CD4-positive, alpha-beta T cell treated with Interferon gamma for 1 hour (primary cell): ENCODE measurements at regions not wholly inside any gene's neighbourhood (a gene's known extent, or its start where the extent isn't known, plus 50 kb on each side); places are given as distances from the start of the nearest gene placed in this dataset.
"Not testable (repeated sequence)": the region's sequence is repeated elsewhere in the genome, so short reads cannot be mapped to it uniquely, and the experiment has no call there.

Source experiments
- DNase-seq: peaks from one replicate; pipeline ENCODE4 v3.0.0-alpha.2; 2020

GRCh38 chr11:29481738-29482137 is 535.1 kb downstream of the KCNA4 start:
- DNase-seq, result no peak

GRCh38 chr11:29480981-29481380 is 535.8 kb downstream of the KCNA4 start:
- no peak for DNase-seq

GRCh38 chr11:29458252-29458651 is 558.6 kb downstream of the KCNA4 start:
- DNase-seq, result no peak

GRCh38 chr11:29452146-29452545 is 564.7 kb downstream of the KCNA4 start:
- DNase-seq, result no peak

GRCh38 chr11:29449281-29450074 is 567.4 kb downstream of the KCNA4 start:
- no peak for DNase-seq

GRCh38 chr11:29448246-29448877 is 568.5 kb downstream of the KCNA4 start:
- no peak for DNase-seq

GRCh38 chr11:29447821-29448220 is 569.0 kb downstream of the KCNA4 start:
- no peak for DNase-seq

GRCh38 chr11:29446132-29446531 is 570.7 kb downstream of the KCNA4 start:
- no peak for DNase-seq

GRCh38 chr11:29445191-29445590 is 571.6 kb downstream of the KCNA4 start:
- not testable (repeated sequence) for DNase-seq

- no peak for DNase-seq
Measured at GRCh38 chr11:29438815-29439214, 578.0 kb downstream of the KCNA4 start.

- no peak for DNase-seq
Measured at GRCh38 chr11:29435421-29435820, 581.4 kb downstream of the KCNA4 start.

GRCh38 chr11:29432719-29433325 is 584.0 kb downstream of the KCNA4 start:
- no peak for DNase-seq

- no peak for DNase-seq
Measured at GRCh38 chr11:29405305-29405704, 611.5 kb downstream of the KCNA4 start.

GRCh38 chr11:29395555-29396072 is 621.2 kb downstream of the KCNA4 start:
- no peak for DNase-seq

- no peak for DNase-seq
Measured at GRCh38 chr11:29389793-29390192, 627.0 kb downstream of the KCNA4 start.

- DNase-seq, result no peak
Measured at GRCh38 chr11:29373725-29374124, 643.1 kb downstream of the KCNA4 start.

GRCh38 chr11:29368126-29368525 is 648.7 kb downstream of the KCNA4 start:
- DNase-seq, result no peak

- DNase-seq, result no peak
Measured at GRCh38 chr11:29364006-29364405, 652.8 kb downstream of the KCNA4 start.

- no peak for DNase-seq
Measured at GRCh38 chr11:29361369-29361768, 655.5 kb downstream of the KCNA4 start.

- DNase-seq, result no peak
Measured at GRCh38 chr11:29353833-29354232, 663.0 kb downstream of the KCNA4 start.

- no peak for DNase-seq
Measured at GRCh38 chr11:29352273-29352795, 664.5 kb downstream of the KCNA4 start.

GRCh38 chr11:29351301-29351873 is 665.4 kb downstream of the KCNA4 start:
- DNase-seq, result no peak
